SU-DHL-6 (cell line): ENCODE measurements at regions not wholly inside any gene's neighbourhood (a gene's known extent, or its start where the extent isn't known, plus 50 kb on each side); places are given as distances from the start of the nearest gene placed in this dataset.

Experiments used
- CTCF ChIP-seq: fragments of 200-600 bp; sonication (generic); IDR thresholded peaks from one replicate; pipeline ENCODE4 v1.5.1; 2017; ENCODE audit warnings: antibody characterized with exemption, mild to moderate bottlenecking, low read length, moderate library complexity; ENCODE audit not compliant: insufficient read depth, poor library complexity, severe bottlenecking
- EZH2phosphoT487 ChIP-seq: fragments of 200-600 bp; sonication (generic), shearing (Covaris generic); conservative IDR thresholded peaks from 2 replicates; pipeline ENCODE4 v1.6.1; 2018; ENCODE audit warnings: mild to moderate bottlenecking, antibody characterized with exemption, low read length, moderate library complexity, mixed read lengths

GRCh38 chr13:33403807-33404362 lies 118.3 kb upstream of the STARD13 start:
- TF ChIP-seq CTCF = no peak
- TF ChIP-seq EZH2phosphoT487 = no peak
